ENCODE measurements at regions not wholly inside any gene's neighbourhood (a gene's known extent, or its start where the extent isn't known, plus 50 kb on each side); places are given as distances from the start of the nearest gene placed in this dataset.
A peak's percentile ranks its signal among the peaks of the same experiment; 100 is the strongest.

GRCh38 chr9:103867886-103868285 lies 226.2 kb upstream of the SMC2 start:
- no peaks in the 10 kb centered on the region for H3K9me3 Mint-ChIP-seq
- no peak overlapping the region for H3K4me3 ChIP-seq (ENCODE audit: low read length)
- H3K9ac ChIP-seq (ENCODE audit: extremely low read depth, low read length, poor library complexity, severe bottlenecking): no peak overlapping the region
- no peaks in the 10 kb centered on the region for H3K4me1 ChIP-seq (ENCODE audit: control insufficient read depth, insufficient read depth, low read length)
- H3K36me3 Mint-ChIP-seq (ENCODE audit: low read depth): no peaks in the 10 kb centered on the region
- no peak for TF ChIP-seq CTCF (conservative IDR thresholded peaks at IDR 0.05)
- H3K36me3 ChIP-seq (ENCODE audit: control insufficient read depth, insufficient read depth, low read length): no peaks in the 10 kb centered on the region
- no peak for DNase-seq
- no peaks in the 10 kb centered on the region for H3K27me3 Mint-ChIP-seq (ENCODE audit: insufficient read depth)
- H3K27ac Mint-ChIP-seq: no peak overlapping the region
- H3K27ac ChIP-seq (ENCODE audit: low read depth, low read length): no peak overlapping the region
- peaks cover 13% of the 10 kb centered on the region for H3K9me3 ChIP-seq (ENCODE audit: control insufficient read depth, low read length)
- H3K4me3 Mint-ChIP-seq: no peak overlapping the region
- no peaks in the 10 kb centered on the region for H3K27me3 ChIP-seq (ENCODE audit: control insufficient read depth, insufficient read depth, low read length, poor library complexity, severe bottlenecking)
- no CpG with 5 or more reads among the region's 1 CpG for WGBS, 2 experiments (ENCODE audit: insufficient coverage in 1 of 2, insufficient read length in 1 of 2)
- H3K4me1 Mint-ChIP-seq: no peaks in the 10 kb centered on the region

- 84% methylated on average over 7 of the region's 7 CpGs; no CpG with 5 or more reads in 1 of the 2 experiments for WGBS, 2 experiments (ENCODE audit: insufficient coverage in 1 of 2, insufficient read length in 1 of 2)
- Histone ChIP-seq H3K27ac (ENCODE audit: low read depth, low read length) (no peak overlapping the region), H3K9ac (ENCODE audit: extremely low read depth, low read length, poor library complexity, severe bottlenecking) (no peak overlapping the region), H3K36me3 (ENCODE audit: control insufficient read depth, insufficient read depth, low read length) (no peaks in the 10 kb centered on the region), H3K4me3 (ENCODE audit: low read length) (no peak overlapping the region), H3K27me3 (ENCODE audit: control insufficient read depth, insufficient read depth, low read length, poor library complexity, severe bottlenecking) (no peaks in the 10 kb centered on the region), H3K9me3 (ENCODE audit: control insufficient read depth, low read length) (peaks cover 25% of the 10 kb centered on the region), H3K4me1 (ENCODE audit: control insufficient read depth, insufficient read depth, low read length) (no peaks in the 10 kb centered on the region)
- H3K36me3 Mint-ChIP-seq (ENCODE audit: low read depth): no peaks in the 10 kb centered on the region
- no peak overlapping the region for H3K4me3 Mint-ChIP-seq
- no peak overlapping the region for H3K27ac Mint-ChIP-seq
- no peaks in the 10 kb centered on the region for H3K9me3 Mint-ChIP-seq
- no peak for DNase-seq
- peak; percentile 38 for TF ChIP-seq CTCF (conservative IDR thresholded peaks at IDR 0.05)
- H3K4me1 Mint-ChIP-seq: no peaks in the 10 kb centered on the region
- H3K27me3 Mint-ChIP-seq (ENCODE audit: insufficient read depth): no peaks in the 10 kb centered on the region
These were observed 221.3 kb upstream of the SMC2 start for GRCh38 chr9:103872811-103873210.

- H3K4me1 ChIP-seq (ENCODE audit: control insufficient read depth, insufficient read depth, low read length): no peaks in the 10 kb centered on the region
- Mint-ChIP-seq H3K4me3 (no peak overlapping the region), H3K9me3 (no peaks in the 10 kb centered on the region), H3K36me3 (ENCODE audit: low read depth) (no peaks in the 10 kb centered on the region), H3K27me3 (ENCODE audit: insufficient read depth) (no peaks in the 10 kb centered on the region), H3K27ac (no peak overlapping the region), H3K4me1 (no peaks in the 10 kb centered on the region)
- peaks cover 10% of the 10 kb centered on the region for H3K9me3 ChIP-seq (ENCODE audit: control insufficient read depth, low read length)
- WGBS, 2 experiments (ENCODE audit: insufficient coverage in 1 of 2, insufficient read length in 1 of 2): 91% methylated on average over 2 of the region's 2 CpGs; no CpG with 5 or more reads in 1 of the 2 experiments
- no peaks in the 10 kb centered on the region for H3K27me3 ChIP-seq (ENCODE audit: control insufficient read depth, insufficient read depth, low read length, poor library complexity, severe bottlenecking)
- H3K27ac ChIP-seq (ENCODE audit: low read depth, low read length): no peak overlapping the region
- no peak overlapping the region for H3K9ac ChIP-seq (ENCODE audit: extremely low read depth, low read length, poor library complexity, severe bottlenecking)
- no peak overlapping the region for H3K4me3 ChIP-seq (ENCODE audit: low read length)
- no peak for TF ChIP-seq CTCF (conservative IDR thresholded peaks at IDR 0.05)
- no peak for DNase-seq
- H3K36me3 ChIP-seq (ENCODE audit: control insufficient read depth, insufficient read depth, low read length): no peaks in the 10 kb centered on the region
These were observed 212.7 kb upstream of the SMC2 start for GRCh38 chr9:103881419-103881818.

Measured in endodermal cell (in vitro differentiated cells).